ENCODE measurements at regions not wholly inside any gene's neighbourhood (a gene's known extent, or its start where the extent isn't known, plus 50 kb on each side); places are given as distances from the start of the nearest gene placed in this dataset.
A peak's percentile ranks its signal among the peaks of the same experiment; 100 is the strongest.
"Not testable (repeated sequence)": the region's sequence is repeated elsewhere in the genome, so short reads cannot be mapped to it uniquely, and the experiment has no call there.

DNA sequence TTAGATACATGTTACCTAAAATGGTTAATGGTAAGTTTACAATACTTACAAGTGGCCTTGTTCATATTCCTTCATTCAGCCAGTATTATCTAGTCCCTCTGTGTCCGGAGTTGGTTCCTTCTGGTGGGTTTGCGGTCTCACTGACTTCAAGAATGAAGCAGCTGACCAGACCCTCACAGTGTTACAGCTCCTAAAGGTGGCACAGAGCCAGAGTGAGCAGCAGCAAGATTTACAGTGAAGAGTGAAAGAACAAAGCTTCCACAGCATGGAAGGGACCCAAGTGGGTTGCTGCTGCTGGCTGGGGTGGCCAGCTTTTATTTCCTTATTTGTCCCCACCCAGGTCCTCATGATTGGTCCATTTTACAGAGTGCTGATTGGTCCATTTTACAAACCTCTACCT is 916.8 kb downstream of the MCTP2 start:
- DNase-seq = no peak

DNA sequence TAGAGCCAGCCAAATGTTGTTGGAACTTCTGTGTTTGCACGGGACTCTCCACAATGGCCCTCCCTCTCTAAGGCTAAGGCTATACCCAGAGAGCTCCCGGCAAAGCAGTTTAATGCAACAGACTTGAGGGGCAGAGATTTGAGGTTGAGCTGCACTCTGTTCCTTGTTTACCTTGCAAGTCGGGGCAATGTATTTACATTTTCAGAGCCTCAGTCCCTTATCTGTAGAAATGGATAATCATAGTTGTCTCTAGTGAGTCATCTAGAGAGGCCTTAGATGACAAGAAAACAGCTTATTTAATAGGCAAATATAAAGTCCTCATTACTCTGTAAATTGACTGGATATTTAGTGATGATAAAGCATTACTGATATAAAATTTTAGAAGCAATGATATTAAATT is 917.7 kb downstream of the MCTP2 start:
- DNase-seq = no peak

DNA sequence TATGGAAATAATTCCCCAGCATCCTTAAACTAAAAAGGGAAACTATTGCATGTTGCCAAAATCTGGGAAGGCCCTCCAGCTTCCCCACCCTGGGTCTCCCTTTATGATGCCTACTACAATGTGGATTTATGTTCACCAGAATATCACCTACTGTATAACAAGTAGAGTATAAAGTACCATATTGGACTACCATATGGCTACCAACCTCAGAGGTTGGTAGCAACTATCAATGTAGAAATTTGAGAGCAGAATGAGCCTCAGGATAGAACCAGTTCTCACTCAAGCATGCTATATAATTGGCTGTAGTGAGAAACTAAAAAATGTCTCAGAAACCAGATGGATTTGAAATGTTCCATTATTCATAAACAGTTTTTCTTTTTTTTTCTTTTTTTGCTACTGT is 918.4 kb downstream of the MCTP2 start:
- DNase-seq = no peak

DNA sequence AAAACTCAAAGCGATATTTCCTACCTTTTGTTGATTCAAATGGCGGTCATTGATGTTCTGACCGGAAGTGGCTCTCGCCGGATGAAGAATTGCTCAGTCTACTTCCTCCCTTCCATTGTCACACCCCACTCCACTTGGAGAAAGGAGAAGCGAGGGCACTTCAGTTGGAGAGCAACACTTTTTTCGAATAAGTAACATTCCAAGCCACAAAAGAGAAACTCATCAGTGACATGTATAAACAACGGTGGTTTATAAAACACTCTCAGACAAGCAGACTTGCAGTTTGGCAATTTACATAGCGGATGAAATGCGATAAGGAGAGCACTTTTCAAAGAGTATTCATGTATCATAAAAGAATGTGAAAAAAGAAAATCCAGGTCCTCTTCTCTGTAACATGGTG is 919.1 kb downstream of the MCTP2 start:
- no peak for DNase-seq

DNA sequence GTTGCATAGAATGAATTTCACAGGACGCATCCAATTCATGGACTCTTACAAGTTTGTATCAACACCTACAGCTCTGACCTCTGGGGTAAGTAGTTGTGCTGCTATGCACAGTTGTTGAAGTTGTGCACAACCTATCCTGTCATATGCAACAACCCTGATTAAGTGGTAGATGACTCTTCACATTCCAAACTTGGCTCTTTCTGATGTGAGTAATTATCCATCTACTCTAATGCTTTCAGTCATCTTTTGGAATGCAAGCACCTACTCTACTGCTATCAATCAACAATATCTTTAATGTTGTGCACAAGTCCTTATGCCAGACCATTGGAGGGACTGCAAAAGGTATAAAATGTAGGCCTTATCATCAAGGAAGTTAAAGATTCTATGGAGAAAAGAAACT is 921.4 kb downstream of the MCTP2 start:
- DNase-seq = no peak

DNA sequence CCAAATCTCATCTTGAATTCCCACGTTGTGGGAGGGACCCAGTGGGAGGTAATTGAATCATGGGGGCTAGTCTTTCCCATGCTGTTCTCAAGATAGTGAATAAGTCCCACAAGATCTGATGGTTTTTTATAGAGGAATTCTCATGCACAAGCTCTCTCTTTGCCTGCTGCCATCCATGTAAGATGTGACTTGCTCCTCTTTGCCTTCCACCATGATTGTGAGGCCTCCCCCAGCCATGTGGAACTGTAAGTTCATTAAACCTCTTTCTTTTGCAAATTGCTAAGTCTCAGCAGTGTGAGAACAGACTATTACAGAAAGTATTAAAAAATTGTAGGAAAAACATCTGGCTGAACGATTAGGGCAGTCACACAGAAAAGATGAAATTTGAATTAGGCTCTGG is 921.8 kb downstream of the MCTP2 start:
- not testable (repeated sequence) for DNase-seq

DNA sequence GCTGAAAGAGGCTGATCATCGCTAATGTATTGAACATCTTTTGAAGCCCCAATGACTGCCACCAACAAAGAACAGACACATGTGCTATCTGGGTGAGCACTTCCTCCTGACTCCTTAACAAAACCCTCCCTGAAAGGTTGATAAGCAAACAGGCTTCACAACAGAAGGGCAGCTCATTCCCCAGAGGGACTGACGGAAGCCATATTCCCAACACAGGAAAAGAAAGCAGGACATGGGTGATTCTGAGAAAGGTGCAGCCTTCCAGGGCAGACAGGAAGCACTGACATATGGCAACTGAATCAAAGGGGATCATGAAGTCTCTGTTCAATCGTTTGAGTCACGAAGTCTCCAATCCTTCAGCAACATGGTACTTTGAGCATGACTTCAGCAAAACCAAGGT is 929.0 kb downstream of the MCTP2 start:
- DNase-seq = no peak

DNA sequence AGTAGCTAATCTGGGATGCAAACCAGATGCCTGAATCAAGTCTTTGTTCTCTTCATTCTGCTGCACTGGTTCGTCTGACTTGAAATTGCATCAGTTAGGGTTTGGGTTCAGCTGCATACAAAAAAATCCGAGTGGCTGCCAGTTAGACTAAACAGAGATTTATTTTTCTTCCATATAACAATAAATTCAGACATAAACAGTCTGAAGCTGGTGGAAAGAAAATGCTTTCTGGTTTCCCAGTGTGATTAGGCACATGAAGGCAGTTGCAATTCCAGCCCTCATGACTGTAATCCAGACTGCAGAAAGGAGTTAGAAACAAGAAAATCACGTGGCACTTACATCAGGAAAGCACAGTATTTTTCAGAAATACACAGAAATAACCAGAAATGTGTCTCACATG is 930.7 kb downstream of the MCTP2 start:
- DNase-seq = no peak

DNA sequence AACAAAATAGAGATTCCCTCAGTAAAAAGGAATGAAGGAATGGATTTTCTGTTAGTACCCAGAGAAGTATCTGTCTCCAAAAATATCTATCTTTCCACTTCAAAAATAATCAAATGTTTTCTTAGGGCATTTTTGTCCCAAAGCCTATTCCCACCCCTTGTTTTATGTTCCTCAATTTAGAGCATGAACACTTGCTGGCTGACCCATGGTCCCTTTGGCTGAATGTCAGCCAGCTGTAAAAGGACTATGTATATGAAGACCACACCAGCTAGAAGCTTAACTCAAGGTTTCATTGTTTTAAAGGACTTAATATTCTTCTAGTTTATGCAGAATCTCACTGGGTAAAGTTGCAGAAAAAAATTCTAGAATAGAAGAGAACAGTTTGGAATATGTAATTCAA is 931.2 kb downstream of the MCTP2 start:
- no peak for DNase-seq

DNA sequence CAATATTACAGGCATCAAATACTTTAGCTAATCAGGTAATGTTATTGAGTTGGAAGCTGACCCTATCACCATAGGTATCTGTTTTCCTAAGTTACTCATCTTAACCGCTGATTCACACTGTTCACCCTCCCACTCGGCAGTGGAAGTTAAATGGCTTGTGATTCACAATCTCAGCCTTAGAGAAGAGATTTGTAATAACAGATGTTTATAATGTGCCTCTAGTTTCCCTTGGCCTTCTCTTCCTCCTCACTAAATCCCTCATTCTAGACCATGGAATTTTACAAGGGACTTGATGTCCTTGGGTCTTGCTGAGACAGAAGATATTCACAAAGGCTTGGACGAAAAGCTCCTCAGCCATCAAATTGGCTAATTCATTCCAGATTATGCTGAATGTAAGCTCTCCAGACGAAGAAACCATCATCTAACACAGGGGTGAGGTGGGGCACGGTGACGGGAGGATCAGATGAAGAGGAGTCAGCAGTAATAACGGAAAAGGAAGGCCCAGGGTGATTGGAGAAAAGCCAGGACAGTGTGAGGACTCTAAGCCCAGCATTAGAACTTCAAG is 931.7 kb downstream of the MCTP2 start:
- DNase-seq = no peak

DNA sequence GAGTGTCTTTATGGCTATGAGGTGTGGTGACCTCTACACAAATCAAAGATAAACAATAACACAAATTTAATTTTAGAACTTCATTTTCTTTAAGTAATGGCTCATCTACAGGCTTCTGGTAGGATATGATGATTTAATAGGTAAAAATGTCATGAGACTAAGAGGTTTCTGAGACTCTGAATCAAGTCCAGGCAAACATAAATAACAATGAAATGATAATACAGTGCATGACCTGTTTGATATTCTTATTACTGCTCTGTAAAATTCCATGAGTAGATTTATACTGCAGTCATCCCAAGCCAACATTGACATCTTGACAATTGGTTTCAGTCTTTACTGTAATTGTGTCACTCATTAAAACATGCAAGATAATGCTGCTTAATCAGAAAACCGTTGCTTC is 936.8 kb downstream of the MCTP2 start:
- no peak for DNase-seq

DNA sequence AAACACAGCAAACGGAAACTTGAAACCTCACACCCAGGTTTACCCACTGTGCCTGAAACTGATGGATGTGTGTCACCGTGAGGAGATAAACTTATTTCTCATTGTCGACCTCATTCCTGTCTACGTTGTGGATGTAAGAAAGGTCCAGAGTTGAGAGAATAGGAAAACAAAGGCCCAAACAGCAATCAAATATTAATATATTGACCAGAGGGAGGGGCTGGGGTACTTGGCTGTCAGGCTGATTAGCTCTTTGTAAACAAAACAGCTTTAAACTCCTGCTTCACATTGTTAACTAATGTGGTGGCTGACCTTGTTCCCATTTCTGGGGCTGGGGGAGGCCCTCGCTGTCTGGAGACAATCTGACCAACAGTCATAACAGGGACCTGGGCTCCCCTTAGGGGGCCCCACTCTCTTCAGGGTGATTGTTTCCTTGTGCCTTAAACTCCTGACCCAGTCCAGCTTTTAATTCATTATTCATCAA is 937.6 kb downstream of the MCTP2 start:
- DNase-seq = no peak

DNA sequence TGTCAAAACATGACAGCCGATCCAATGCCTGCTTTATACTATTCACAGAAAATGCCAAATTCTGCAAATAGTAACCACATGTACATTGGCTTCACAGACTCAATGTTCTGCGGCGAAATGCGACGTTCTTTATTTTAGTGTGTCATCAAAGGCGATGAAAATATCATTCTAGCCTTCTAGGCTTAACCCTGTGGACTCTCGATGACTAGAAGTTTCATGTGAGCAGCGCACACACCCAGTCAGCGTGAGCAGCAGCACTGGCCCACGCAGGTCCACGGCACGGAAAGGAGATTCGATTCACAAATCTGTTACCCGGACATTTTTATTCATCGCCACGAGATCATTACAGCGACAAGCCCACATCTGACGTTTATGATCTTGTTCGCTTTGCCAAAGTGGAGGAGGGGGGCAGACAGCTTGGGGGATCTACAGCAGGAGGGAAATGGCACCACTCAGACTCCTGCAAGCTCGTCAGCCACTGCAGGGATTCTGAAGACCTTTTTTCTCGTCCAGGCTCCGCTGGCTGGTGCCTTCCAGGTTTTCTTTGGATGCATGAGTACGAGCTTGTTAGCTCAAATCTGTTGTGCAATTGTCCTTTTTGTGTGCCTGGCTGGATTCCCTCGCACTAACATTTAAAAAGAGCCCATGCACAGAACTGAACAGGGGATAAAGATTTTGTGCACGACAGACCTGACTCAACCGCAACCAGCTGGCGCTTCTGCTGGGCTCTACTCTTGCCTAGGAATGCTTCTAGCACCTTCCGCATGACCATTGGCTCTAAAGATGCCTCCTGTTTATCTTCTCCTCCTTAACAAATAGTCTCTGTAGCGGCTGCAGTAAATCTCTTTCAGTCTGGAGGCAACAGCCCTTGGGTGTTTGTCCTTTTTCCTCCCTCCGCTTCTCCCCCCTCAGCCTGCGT is 938.4 kb downstream of the MCTP2 start:
- peak; percentile 26 for DNase-seq

DNA sequence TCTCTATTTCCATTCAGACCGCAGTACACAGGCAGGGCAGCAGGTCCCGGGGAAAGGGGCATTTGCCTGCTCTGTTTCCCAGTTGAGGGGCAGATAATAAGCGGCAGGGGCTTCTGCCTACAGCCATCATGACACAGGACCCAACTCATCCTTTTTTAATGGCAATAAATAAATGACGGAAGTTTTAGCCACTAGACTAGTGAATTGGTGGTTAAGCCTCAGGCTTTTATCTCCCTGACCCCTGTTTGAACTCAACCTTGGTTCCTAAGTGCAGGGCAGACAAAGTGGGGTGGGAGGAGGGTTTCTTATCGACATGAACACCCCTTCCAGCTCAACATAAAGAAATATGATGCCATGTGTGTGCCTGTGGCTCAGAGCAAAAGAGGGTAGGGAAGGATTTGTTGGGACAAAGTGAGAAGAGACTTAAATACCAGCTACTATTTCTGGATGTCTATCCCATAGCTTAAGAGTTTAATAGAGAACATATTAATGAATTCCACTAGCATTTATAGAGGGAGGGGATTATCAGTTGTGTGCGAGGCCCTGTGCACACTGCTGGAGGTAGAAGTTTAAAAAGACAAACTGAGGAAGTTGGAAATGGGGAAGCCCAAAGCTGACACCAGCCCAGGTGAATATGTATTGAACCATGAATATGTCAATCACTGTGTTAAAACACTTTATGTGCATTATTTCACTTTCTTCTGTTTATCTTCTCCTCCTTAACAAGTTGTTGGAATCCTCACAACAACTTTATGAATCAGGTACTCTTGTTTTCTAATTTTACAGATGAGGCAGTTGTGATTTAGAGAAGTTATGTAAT is 939.4 kb downstream of the MCTP2 start:
- no peak for DNase-seq

DNA sequence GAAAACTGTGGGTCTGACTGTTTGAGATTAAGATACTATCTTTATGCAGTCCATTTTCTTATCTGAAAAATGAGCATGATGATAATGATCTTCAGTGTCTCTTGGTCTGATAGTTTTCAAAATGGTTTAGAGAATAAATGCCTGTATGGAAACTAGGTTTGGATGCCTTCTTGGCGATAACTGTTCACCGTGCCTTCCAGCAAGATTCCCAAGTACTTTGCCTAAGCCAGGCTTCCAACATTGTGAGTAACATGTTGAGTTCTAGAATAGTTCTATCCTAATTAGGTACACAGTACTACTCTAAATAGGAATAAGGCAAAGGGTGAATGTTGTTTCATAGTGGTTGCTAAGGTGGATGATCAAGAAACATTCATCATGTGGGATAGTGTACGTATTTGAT is 940.2 kb downstream of the MCTP2 start:
- no peak for DNase-seq

DNA sequence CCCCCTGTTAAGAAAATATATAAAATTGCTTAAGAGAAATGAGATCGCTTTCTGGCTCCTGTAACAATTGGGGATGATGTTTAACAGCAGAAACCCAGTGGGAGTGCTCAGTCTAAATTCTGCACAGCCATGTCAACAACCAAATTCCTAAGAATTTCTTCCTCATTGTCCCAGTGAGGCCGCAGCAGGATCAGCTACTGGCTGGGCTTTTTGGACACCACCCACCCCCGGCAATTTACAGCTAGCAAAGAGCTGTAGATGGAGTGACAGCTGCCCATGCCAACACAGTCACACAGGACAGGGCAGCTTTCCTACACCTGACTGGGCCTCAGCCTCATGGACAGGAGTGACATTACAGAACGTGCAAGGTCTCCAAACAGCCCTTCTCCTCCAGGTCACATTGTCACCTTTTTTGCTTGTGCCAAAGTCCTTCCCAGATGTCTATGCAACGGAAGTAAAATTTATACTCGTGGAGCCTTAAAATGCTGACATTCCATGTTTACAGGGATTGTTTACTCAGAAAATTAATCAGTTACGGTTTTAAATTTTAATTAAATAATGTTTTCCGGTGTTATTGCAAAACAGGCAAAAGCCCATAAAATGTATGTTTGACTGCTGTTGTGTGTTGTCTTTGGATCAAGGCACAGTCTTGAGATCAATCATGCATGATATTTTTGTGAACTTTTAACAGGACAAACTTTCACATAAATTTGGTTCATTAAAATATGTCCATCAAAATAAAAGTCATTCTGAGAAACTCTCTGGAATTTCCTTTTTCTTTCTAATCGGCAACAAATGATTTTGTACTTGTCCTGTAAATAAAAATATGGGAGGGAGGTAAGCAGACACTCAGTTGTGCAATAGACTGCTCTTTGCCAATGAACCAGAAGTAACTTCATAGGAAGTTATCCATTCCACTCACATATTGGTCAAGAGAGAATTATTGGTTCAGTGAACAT is 943.2 kb downstream of the MCTP2 start:
- peak; percentile 45 for DNase-seq

DNA sequence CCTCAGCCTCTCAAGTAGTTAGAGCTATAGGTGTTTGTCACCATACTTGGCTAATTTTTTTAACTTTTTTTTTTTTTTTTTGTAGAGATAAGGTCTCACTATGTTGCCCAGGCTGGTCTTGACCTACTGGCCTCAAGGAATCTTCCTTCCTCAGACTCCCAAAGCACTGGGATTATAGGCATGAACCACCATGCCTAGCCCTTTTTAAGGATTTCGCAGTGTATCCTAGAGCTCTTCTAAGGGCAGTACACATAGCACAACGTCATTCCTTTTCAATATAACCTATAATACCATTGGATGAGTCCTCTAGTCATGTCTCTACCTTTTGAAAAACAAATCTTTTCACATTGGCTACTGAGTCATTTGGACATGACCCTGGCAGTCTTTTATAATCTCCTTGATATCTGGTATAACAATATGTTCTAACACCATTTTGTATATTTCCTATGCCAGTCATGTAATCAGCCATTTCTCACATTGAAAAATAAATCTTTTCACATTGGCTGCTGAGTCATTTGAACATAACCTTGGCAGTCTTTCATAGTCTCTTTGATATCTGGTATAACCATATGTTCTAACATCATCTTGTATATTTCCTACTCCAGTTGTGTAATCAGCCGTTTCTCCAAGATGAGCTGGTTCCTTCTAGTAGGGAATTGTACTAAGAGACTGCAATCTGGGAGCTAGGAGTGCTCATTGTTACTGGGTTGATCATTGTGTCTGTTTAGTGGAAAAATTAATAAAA is 944.7 kb downstream of the MCTP2 start:
- DNase-seq = no peak

DNA sequence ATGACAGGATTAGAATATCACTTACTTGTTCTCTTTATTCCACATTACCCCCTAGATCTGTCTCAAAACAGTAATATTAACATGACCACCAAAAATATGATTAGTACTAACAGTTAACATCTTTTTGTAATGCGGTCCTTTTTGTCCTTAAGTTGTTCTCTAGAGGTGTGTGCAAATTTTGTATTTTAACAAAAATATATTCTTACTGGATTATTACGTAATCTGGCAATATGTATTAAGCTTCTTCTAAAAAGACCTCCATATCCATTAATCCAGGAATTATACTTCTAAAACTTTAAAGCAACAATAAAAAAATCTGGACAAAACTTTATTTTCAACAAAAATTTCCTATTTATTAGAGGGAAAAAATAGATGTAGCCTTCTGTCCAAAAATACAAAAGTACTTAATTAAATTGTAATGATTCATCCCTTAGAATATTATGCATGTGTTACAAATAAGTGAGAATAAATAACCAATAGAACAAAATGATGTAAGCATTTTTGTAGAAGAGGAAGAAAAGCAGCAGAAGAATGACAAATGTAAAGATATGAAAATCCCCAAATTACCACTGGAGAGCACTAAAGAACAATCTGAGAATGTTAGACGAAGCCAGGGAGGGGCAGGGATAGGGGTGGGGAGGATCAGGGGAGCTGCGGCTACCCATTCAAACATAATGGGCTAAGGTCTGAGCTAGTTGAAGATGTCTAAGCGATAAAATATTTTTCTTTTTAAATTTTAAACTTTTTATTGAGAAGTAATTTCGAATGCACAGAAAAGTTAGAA is 945.6 kb downstream of the MCTP2 start:
- no peak for DNase-seq

DNA sequence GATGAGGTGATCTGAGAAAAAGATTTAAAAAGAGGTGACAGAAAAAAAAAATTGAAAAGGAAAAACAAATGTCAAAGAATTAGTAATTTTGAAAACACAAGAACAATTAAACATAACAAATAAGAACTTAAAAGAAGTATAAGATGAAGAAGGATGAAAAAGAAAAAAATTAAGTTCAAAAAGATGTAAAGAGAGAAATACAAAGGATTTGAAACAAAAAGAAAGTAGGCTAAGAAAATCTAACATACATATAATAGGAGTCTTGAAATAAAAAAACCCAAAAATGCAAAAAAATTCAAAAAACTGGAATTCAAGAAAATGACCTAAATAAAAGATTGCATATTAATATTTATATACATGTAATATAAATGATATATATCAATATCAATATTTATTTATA is 949.2 kb downstream of the MCTP2 start:
- no peak for DNase-seq

DNA sequence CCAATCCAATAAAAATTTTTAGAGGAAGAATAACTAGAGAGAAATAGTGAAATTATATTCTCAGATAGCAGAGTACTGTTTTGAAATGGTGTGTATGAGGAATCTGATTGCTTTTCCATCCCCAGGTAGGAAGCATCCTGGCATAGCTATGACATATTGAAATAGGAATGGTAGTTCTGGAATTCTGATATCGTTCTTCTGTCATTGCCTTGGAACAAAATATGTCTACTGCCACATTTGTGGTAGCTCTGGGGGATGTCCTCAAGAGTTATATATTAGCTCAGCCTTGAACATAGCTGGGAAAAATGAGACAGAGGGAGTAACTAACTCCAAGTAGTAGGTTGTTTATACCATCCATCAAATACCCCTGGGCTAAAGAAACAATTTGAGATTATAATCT is 950.7 kb downstream of the MCTP2 start:
- DNase-seq = no peak

Data from tongue (tissue), 1 donor.